ENCODE measurements at regions not wholly inside any gene's neighbourhood (a gene's known extent, or its start where the extent isn't known, plus 50 kb on each side); places are given as distances from the start of the nearest gene placed in this dataset.
"Not testable (repeated sequence)": the region's sequence is repeated elsewhere in the genome, so short reads cannot be mapped to it uniquely, and the experiment has no call there.

DNA sequence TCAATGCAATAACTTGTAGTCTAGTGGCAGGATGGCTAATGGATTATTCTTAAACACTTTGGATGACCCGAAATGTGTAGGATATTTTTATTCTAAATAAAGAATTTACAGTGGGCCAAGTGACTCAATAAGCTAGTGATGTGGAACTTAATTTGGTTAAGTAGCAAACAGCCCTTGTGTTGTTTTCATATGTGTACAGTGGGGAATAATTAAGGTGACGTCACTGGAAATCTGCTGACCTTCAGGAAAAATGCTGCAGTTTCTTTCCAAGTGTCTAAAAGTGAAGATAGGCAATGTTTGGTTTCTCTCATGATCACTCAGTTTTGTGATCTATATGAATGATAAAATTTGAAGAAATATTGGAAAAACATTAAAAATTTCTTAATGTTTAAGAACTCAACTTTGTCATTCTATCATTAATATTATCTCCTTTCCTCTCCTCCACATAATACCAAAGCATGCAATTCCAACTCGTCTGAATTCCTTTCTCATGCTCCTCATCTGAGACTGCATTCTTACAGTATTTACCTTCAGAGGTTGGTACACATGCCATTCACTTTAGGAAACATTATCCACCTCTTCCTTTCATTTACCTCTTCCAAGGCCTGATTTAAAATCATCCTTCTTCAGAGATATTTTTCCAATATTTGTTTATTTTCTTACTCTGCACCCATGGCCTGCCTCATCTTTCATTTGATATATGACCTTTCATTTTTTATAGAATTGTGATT, 414.6 kb upstream of the ARPP21 start:
- H3K4me1 Mint-ChIP-seq: no peaks in the 10 kb centered on the region
- H3K27me3 Mint-ChIP-seq: no peaks in the 10 kb centered on the region
- no peaks in the 10 kb centered on the region for H3K36me3 Mint-ChIP-seq
- H3K4me3 Mint-ChIP-seq: no peak overlapping the region
- H3K9me3 Mint-ChIP-seq: peaks cover 2 to 5% (median 4%) of the 10 kb centered on the region in 3 donors
- H3K27ac Mint-ChIP-seq: no peak overlapping the region

DNA sequence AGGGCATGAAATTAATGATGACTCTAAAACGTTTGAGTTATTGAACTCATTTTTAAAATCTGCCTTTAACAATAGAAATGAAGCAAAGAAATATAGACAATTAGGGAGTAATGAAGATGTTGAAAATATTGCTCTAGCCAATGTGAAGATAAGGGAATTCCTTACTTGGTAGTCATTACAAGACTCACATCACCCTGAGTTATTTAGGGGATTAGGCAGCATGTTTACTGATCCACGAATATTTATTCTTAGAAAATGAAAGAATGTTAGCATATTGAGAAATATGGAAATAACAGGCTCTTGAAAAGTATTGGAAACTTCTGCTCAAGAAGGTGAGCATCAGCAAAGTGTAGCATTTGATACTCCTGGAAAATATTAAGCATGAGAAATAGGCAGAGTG, 398.1 kb upstream of the ARPP21 start:
- H3K4me3 Mint-ChIP-seq: no peak overlapping the region
- H3K27ac Mint-ChIP-seq: no peak overlapping the region
- H3K4me1 Mint-ChIP-seq: no peaks in the 10 kb centered on the region
- no peaks in the 10 kb centered on the region for H3K36me3 Mint-ChIP-seq
- H3K9me3 Mint-ChIP-seq: peaks cover 0 to 5% (median 0%) of the 10 kb centered on the region in 3 donors
- no peaks in the 10 kb centered on the region for H3K27me3 Mint-ChIP-seq

DNA sequence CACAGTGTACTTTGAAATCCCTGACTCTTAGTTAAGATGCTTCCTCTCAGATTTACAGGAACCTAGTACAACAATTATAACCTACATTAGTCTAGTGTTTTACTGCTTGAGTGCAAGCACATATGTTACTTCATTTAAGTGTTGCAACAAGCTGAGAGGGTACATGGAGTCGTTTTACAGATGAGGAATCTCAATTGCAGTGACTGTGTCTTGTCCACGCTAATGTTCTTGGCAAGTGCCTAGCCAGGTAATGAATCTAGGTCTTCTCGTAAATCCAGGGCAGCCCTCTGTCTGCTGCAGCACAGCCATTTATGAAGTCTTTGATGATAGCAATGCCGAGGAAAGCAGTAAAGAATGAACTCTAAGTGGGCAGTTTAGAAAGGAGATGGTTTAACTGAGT, 384.4 kb upstream of the ARPP21 start:
- no peak overlapping the region for H3K4me3 Mint-ChIP-seq
- no peaks in the 10 kb centered on the region for H3K4me1 Mint-ChIP-seq
- H3K36me3 Mint-ChIP-seq: no peaks in the 10 kb centered on the region
- peaks cover 0 to 8% (median 3%) of the 10 kb centered on the region in 3 donors for H3K9me3 Mint-ChIP-seq
- H3K27ac Mint-ChIP-seq: no peak overlapping the region
- H3K27me3 Mint-ChIP-seq: no peaks in the 10 kb centered on the region

DNA sequence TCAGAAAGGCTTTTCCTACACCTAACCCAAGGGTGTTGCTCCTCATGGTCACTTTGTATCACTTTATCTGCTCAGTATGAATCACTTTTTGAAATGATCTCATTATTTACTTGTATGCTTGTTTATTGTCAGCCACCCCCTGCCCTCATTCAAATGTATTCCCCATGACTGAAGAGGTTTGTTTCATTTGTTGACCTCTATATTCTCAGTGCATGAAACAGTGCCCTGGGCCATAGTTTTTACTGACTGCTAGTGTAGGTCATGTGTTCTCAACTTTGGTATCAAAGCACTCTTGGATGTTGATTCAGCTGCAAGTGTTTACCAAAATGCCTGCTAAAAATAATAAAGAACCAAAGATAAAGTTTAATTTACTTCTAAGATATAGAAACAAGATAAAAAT, 381.7 kb upstream of the ARPP21 start:
- H3K4me1 Mint-ChIP-seq: no peaks in the 10 kb centered on the region
- peaks cover 2 to 8% (median 7%) of the 10 kb centered on the region in 3 donors for H3K9me3 Mint-ChIP-seq
- no peak overlapping the region for H3K4me3 Mint-ChIP-seq
- no peaks in the 10 kb centered on the region for H3K36me3 Mint-ChIP-seq
- H3K27ac Mint-ChIP-seq: no peak overlapping the region
- H3K27me3 Mint-ChIP-seq: no peaks in the 10 kb centered on the region

DNA sequence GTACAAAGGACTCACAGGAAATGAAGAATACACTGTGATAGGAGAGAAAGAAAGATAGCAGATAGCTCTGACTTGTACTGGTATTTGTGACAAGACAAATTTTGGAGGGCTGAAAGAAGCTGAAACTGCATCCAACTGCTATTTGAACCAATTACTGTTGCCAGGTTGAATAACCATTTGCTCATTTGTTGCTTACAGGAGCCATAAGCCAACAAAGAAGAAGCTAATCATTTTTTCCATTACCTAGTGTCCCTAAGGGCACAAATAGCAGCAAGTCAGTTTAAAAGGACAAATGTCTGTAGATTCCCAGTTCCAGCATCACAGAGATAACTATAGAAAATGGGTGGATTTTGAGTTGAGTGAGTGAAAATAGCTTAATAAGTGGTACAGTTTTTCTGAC, 376.9 kb upstream of the ARPP21 start:
- Mint-ChIP-seq H3K9me3 (peaks cover 2 to 4% (median 4%) of the 10 kb centered on the region in 3 donors), H3K27ac (no peak overlapping the region), H3K27me3 (no peaks in the 10 kb centered on the region), H3K36me3 (peaks cover 1% of the 10 kb centered on the region), H3K4me3 (no peak overlapping the region), H3K4me1 (no peaks in the 10 kb centered on the region)

DNA sequence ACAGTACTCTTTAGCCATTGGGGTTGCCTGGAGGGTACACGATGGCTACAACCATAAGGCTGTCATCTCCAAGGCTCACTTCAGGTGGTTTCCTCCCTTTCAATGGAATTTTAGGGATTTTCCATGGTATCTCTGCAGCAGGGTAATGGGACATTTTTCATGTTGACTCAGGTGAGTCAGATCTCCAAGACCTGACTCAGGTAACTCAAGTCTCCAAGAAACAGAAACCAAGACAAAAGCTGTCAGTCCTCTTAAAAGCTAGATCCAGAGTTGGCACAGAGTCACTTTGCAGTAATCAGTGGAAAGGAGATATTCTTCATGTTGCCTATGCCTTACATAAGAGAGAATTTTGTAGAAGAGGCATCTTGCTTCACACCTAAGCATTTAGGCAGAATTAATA, 375.8 kb upstream of the ARPP21 start:
- no peaks in the 10 kb centered on the region for H3K4me1 Mint-ChIP-seq
- H3K36me3 Mint-ChIP-seq: peaks cover 1% of the 10 kb centered on the region
- H3K4me3 Mint-ChIP-seq: no peak overlapping the region
- H3K9me3 Mint-ChIP-seq: peaks cover 0 to 4% (median 2%) of the 10 kb centered on the region in 3 donors
- no peaks in the 10 kb centered on the region for H3K27me3 Mint-ChIP-seq
- H3K27ac Mint-ChIP-seq: no peak overlapping the region

DNA sequence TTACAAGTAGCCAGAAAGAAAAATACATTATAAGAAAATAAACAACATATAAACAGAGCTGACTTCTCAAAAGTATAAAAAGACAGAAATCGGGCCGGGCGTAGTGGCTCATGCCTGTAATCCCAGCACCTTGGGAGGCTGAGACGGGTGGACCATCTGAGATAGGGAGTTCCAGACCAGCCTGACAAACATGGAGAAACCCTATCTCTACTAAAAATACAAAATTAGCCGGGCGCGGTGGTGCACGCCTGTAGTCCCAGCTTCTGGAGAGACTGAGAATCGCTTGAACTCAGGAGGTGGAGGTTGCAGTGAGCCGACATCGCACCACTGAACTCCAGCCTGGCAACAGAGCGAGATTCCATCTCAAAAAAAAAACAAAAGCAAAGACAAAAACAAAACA, 373.3 kb upstream of the ARPP21 start:
- H3K9me3 Mint-ChIP-seq, H3K4me3 Mint-ChIP-seq, H3K27ac Mint-ChIP-seq, H3K36me3 Mint-ChIP-seq, H3K4me1 Mint-ChIP-seq, H3K27me3 Mint-ChIP-seq: not testable (repeated sequence)

DNA sequence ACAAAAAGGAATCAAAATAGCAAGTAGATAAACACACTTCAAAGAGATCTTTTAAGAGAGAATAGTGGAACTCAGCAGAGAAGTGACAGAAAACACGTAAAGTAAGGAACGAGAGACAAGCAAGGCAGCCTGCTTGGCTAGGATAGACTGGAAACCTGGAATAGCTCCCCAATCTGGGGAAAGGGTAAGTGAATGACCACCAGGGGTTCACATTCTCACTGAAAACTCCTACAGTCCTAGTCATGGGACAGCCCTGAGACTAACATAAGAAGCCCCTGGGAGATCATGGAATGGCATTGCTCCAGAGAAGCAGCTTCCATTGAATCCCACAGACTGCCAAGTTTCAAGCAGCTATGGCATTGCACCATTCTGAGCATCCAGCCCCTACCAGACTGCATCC, 363.6 kb upstream of the ARPP21 start:
- H3K9me3 Mint-ChIP-seq: peaks cover 3 to 7% (median 7%) of the 10 kb centered on the region in 3 donors
- H3K27me3 Mint-ChIP-seq: no peaks in the 10 kb centered on the region
- H3K36me3 Mint-ChIP-seq: no peaks in the 10 kb centered on the region

DNA sequence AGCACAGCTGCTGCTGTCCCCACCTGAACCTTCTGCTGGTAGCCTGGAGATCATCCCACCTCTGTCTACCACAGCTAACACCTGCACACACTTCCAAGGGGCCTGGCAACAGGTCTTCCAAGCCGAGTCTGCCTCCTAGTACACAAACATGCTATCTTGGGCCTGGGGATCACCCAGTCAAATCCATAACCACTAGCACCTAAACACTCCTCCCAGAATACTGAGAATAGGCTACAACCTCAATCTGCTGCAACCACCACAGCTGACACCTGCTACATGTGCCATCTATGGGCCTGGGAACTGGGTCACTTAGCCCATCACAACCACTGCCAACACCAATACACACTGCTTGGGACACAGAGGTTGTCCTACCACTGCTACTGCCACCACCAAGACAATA, 362.8 kb upstream of the ARPP21 start:
- H3K27ac Mint-ChIP-seq: no peak overlapping the region
- H3K36me3 Mint-ChIP-seq: no peaks in the 10 kb centered on the region
- no peaks in the 10 kb centered on the region for H3K27me3 Mint-ChIP-seq
- no peaks in the 10 kb centered on the region for H3K4me1 Mint-ChIP-seq
- peaks cover 6 to 8% (median 7%) of the 10 kb centered on the region in 3 donors for H3K9me3 Mint-ChIP-seq
- H3K4me3 Mint-ChIP-seq: no peak overlapping the region

More for the DNA sequence above, 363.6 kb upstream of the ARPP21 start:
- H3K27ac Mint-ChIP-seq: no peak overlapping the region
- H3K4me1 Mint-ChIP-seq: no peaks in the 10 kb centered on the region
- no peak overlapping the region for H3K4me3 Mint-ChIP-seq

DNA sequence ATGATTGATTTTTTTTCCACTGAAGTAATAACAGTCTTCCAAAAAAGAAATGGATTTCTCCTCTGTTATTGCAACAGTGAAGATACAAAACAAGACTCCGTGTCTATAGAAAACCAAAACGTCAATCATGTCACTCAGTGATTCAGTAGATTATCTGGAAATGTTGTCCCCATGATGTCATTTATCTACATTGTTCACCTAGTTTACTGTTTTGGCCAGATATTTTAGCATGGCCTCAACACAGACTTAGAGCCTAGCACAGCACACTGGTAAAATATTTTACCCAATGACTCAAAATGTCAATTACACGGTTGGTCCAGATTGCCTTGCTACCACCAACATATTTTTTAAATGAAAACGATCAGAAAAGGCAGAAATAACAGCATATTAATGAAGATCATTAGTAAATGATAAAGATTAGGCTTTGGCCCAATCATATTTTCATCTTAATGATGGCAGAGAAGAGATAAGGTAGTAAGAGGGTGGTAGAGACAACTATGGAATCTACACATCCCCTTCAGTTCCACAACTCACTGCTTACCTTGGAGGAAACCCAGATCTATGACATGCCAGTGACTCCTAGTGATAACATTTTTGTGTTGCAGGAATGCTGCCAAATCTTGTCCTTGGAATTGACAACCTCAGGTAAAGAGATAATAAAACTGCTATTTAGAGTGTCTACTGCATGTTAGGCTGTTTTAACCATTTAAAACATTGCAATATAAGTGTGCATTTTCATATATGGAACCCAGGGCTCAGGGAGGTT, 347.7 kb upstream of the ARPP21 start:
- no peak overlapping the region for H3K27ac Mint-ChIP-seq
- no peaks in the 10 kb centered on the region for H3K36me3 Mint-ChIP-seq

DNA sequence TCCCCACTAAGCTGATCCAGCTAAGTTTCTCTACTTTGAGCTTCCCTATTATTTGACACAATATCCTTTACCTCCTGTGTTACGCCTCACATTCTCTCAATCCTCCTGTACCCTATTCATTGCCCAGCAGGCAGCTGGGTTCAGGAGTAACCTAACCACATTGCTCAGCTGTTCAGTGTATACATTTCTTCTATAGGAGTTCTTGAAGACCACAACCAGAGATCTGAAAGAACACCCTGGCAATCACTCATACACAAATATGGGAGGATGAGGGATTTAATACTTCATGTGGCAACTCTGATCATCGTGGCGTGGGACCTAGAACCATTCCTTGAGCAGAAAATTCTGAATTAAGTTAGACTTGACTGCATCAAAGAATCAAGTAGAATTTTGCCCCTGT, 346.8 kb upstream of the ARPP21 start:
- Mint-ChIP-seq H3K4me1 (no peaks in the 10 kb centered on the region), H3K27me3 (no peaks in the 10 kb centered on the region), H3K9me3 (peaks cover 0 to 7% (median 2%) of the 10 kb centered on the region in 3 donors), H3K27ac (no peak overlapping the region), H3K4me3 (no peak overlapping the region), H3K36me3 (no peaks in the 10 kb centered on the region)

More for the DNA sequence above, 347.7 kb upstream of the ARPP21 start:
- Mint-ChIP-seq H3K4me1 (no peaks in the 10 kb centered on the region), H3K27me3 (no peaks in the 10 kb centered on the region), H3K4me3 (peak overlapping the region in 1 of 4 donors; percentile 7), H3K9me3 (peaks cover 0 to 7% (median 2%) of the 10 kb centered on the region in 3 donors)

DNA sequence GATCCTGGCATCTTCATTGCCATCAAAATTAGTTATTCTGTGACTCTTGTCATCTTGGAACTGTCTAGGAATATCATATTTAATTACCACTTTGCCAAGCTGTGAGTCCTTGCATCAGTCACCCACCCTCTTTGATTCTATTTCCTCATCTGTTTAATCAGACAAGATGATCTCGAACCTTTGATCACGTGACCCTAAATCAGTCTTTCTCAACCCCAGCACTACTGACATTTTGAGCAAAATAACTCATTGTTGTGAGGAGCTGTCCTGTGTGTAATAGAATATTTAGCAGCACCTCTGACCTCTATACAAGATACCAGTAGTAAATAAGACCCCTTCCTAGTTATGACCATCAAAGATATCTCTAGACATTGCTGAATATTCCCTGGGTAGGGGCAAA, 343.4 kb upstream of the ARPP21 start:
- no peak overlapping the region for H3K4me3 Mint-ChIP-seq
- peaks cover 2 to 4% (median 3%) of the 10 kb centered on the region in 3 donors for H3K9me3 Mint-ChIP-seq
- no peaks in the 10 kb centered on the region for H3K4me1 Mint-ChIP-seq
- no peaks in the 10 kb centered on the region for H3K27me3 Mint-ChIP-seq
- H3K27ac Mint-ChIP-seq: no peak overlapping the region
- H3K36me3 Mint-ChIP-seq: no peaks in the 10 kb centered on the region

DNA sequence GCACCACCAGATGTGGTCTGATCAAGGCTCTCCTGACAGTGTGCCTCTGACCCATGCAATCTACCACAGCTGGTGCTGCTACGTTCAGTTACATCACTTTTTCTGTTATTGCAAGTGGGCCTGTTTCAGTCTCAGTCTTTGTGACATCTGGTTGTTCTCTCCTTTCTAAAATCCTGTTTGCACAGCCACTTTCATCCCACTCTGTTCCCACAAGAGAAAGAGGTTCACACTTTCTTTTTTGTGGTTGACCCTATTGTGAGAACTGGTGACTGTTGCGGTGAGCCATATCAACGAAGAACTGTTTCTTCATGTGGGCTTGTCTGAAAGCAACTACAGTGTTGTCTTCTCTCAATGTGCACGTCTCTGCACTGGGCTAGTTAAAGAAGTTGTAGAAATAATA, 342.8 kb upstream of the ARPP21 start:
- Mint-ChIP-seq H3K4me3 (no peak overlapping the region), H3K27ac (no peak overlapping the region), H3K9me3 (peaks cover 3 to 5% (median 3%) of the 10 kb centered on the region in 3 donors)

DNA sequence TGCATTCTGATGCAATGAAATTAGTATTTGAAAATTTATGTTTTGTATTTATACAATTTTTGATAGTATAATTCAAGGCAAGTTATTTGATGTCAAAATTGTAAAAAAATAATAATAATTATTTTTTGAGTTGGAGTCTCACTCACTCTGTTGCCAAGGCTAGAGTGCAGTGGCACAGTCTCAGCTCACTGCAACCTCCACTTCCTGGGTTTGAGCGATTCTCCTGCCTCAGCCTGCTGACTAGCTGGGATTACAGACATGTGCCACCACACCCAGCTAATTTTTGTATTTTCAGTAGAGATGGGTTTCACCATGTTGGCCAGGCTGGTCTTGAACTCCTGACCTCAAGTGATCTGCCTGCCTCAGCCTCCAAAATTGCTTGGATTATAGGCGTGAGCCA, 342.4 kb upstream of the ARPP21 start:
- not testable (repeated sequence) for H3K4me1 Mint-ChIP-seq, H3K27me3 Mint-ChIP-seq, H3K27ac Mint-ChIP-seq, H3K9me3 Mint-ChIP-seq, H3K36me3 Mint-ChIP-seq, H3K4me3 Mint-ChIP-seq

More for the DNA sequence above, 342.8 kb upstream of the ARPP21 start:
- no peaks in the 10 kb centered on the region for H3K36me3 Mint-ChIP-seq
- no peaks in the 10 kb centered on the region for H3K4me1 Mint-ChIP-seq
- no peaks in the 10 kb centered on the region for H3K27me3 Mint-ChIP-seq

DNA sequence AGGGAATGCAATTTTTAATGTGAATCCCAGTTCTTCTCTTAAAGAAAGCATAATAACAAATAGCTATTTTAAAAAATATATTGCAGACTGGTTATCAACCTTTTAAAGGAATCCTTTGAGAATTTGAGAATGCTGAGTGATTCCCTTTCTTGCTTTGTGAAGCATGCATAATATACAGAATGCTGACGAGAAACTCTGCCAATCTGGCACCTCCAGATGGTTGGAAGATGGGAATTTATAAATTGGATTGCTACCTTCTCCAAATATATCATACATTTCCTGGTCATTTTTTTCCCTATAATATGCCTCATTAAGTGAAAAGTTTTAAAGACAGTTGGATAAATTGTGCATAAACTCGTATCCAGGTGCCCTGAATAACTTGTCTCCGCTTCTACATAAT, 333.9 kb upstream of the ARPP21 start:
- no peak overlapping the region for H3K27ac Mint-ChIP-seq
- H3K27me3 Mint-ChIP-seq: no peaks in the 10 kb centered on the region
- H3K9me3 Mint-ChIP-seq: peaks cover 3 to 5% (median 4%) of the 10 kb centered on the region in 3 donors
- H3K4me1 Mint-ChIP-seq: no peaks in the 10 kb centered on the region
- no peak overlapping the region for H3K4me3 Mint-ChIP-seq
- no peaks in the 10 kb centered on the region for H3K36me3 Mint-ChIP-seq

DNA sequence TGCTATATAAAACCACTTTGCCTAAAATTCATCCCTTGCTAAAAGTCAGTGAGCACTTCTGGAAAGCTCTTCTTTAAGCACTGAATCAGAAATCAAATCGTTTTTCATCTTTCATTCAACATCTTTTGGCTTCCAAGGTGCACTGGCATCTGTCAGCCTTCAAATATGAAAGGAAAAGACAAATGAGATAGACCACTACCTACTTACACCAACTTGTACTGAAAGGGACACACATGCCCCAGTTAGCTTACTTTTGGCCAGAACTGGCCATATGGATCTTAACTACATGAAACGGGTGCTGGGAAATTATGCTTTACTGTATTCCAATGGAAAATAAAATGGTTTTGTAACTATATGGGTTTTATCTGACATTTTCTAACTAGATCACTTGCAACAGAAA, 332.0 kb upstream of the ARPP21 start:
- Mint-ChIP-seq H3K36me3 (no peaks in the 10 kb centered on the region), H3K27ac (peak overlapping the region in 1 of 3 donors; percentile 53), H3K4me3 (no peak overlapping the region), H3K4me1 (no peaks in the 10 kb centered on the region), H3K9me3 (peaks cover 0 to 2% (median 0%) of the 10 kb centered on the region in 3 donors), H3K27me3 (no peaks in the 10 kb centered on the region)

Measured in IgD-negative memory B cell (primary cell).